C4-2B (cell line): ENCODE measurements at regions not wholly inside any gene's neighbourhood (a gene's known extent, or its start where the extent isn't known, plus 50 kb on each side); places are given as distances from the start of the nearest gene placed in this dataset.

Source experiments
- ZFX ChIP-seq: fragments of 450-650 bp; IDR thresholded peaks from 2 replicates; pipeline ENCODE4 v1.6.1; 2017
- TF ChIP-seq, protein P1 (sequence below): fragments of 450-650 bp; conservative IDR thresholded peaks from 2 replicates; pipeline ENCODE4 v1.5.1; 2017; ENCODE audit warnings: mild to moderate bottlenecking

DNA sequence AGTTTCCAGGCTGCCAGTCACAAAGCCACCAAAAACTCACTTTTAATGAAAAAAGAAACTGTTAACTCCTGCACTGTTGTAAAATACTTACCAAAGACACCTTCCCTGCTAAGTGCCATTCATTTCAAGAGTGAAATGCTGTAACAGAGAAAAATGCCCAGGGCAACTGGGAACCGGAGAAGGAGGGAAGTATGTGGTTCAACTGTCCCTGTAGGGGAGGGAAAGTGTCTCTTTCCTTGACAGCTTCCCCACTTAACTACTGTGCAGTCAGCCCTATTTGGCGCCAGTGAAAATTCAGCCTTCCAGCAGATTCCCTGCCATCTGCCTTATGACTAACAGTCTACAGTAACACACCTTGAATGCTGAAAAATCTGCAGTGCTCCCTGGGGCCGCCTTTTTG, 789.0 kb downstream of the DIAPH3 start:
- TF ChIP-seq, protein P1, sequence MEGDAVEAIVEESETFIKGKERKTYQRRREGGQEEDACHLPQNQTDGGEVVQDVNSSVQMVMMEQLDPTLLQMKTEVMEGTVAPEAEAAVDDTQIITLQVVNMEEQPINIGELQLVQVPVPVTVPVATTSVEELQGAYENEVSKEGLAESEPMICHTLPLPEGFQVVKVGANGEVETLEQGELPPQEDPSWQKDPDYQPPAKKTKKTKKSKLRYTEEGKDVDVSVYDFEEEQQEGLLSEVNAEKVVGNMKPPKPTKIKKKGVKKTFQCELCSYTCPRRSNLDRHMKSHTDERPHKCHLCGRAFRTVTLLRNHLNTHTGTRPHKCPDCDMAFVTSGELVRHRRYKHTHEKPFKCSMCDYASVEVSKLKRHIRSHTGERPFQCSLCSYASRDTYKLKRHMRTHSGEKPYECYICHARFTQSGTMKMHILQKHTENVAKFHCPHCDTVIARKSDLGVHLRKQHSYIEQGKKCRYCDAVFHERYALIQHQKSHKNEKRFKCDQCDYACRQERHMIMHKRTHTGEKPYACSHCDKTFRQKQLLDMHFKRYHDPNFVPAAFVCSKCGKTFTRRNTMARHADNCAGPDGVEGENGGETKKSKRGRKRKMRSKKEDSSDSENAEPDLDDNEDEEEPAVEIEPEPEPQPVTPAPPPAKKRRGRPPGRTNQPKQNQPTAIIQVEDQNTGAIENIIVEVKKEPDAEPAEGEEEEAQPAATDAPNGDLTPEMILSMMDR, result no peak
- TF ChIP-seq ZFX, result no peak
